ENCODE measurements at regions not wholly inside any gene's neighbourhood (a gene's known extent, or its start where the extent isn't known, plus 50 kb on each side); places are given as distances from the start of the nearest gene placed in this dataset.

DNA sequence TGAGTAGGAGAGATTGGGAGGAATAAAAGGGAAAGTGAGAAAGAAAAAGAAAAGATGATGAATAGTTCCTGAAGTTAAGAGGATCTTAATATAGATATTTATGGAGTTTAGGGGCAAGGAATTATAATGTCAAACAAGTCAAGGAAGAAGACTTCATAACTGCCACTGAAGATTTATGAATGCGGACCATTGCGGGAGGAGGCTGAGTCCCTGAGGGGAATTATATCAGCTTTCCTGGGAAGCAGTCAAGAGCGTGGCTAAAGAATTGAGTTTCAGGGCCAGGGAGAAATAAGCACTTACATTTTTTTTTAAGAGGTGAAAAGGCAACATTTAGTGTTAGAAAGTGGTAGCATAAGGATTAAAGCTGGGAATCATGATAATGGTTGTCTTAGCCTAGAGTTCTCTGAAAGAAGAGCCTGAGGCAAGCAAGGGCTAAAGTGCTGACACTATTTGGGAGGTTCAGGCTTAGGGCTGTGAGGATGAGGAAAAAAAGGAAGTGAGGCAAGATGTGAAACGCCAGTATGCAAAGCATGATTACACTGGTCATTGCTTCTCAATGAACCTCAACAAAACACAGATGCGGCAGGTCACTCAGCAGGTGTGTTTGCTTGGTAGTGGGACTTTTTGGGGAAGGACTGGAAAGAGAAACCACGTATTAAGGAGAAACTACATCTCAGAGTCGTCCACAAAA, 217.1 kb downstream of the SLC4A3 start:
- Histone ChIP-seq H3K36me3 (no peaks in the 10 kb centered on the region), H3K27me3 (no peaks in the 10 kb centered on the region), H3K4me1 (no peaks in the 10 kb centered on the region), H3K9me3 (no peaks in the 10 kb centered on the region), H3K4me3 (no peak overlapping the region), H3K27ac (no peak overlapping the region)
- TF ChIP-seq, protein P1, sequence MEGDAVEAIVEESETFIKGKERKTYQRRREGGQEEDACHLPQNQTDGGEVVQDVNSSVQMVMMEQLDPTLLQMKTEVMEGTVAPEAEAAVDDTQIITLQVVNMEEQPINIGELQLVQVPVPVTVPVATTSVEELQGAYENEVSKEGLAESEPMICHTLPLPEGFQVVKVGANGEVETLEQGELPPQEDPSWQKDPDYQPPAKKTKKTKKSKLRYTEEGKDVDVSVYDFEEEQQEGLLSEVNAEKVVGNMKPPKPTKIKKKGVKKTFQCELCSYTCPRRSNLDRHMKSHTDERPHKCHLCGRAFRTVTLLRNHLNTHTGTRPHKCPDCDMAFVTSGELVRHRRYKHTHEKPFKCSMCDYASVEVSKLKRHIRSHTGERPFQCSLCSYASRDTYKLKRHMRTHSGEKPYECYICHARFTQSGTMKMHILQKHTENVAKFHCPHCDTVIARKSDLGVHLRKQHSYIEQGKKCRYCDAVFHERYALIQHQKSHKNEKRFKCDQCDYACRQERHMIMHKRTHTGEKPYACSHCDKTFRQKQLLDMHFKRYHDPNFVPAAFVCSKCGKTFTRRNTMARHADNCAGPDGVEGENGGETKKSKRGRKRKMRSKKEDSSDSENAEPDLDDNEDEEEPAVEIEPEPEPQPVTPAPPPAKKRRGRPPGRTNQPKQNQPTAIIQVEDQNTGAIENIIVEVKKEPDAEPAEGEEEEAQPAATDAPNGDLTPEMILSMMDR (IDR thresholded peaks at IDR 0.05 in 4 of 5, conservative IDR thresholded peaks at IDR 0.05 in 1 of 5) = no peak
- no peak for TF ChIP-seq POLR2A (IDR thresholded peaks at IDR 0.05)
- ATAC-seq = no peak
- in situ Hi-C loops (cut with MboI; ENCODE audit: low sequenced_read_pairs in 4 of 4) (no loop called here), intact Hi-C loops (cut with DNase I; ENCODE audit: low total_unique reads) (no loop called here)
- no peak for DNase-seq

DNA sequence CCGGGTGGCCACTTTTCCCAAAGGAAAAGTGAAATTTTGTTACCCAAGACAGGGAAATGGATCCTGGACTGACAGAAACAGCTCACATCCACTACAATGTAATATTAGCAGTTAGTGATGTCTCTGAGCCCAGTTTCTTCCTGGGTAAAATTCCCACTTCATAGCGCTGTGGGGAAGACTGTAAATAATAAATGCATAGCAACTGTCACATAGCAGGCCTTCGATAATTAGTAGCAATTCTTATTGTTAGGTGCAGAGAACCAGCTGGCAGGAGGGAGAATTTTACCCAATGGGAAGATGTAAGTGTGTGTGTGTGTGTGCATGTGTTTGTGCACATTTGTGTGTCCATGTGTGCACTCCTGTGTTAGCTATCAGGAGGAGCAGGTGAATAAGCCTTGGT, 221.5 kb downstream of the SLC4A3 start:
- TF ChIP-seq, protein P1 (IDR thresholded peaks at IDR 0.05 in 4 of 5, conservative IDR thresholded peaks at IDR 0.05 in 1 of 5) = no peak
- TF ChIP-seq POLR2A (IDR thresholded peaks at IDR 0.05) = no peak
- ATAC-seq = no peak
- Histone ChIP-seq H3K27me3 (peaks cover 0 to 4% (median 3%) of the 10 kb centered on the region in 3 donors), H3K4me3 (no peak overlapping the region), H3K4me1 (no peaks in the 10 kb centered on the region), H3K9me3 (no peaks in the 10 kb centered on the region), H3K36me3 (no peaks in the 10 kb centered on the region), H3K27ac (no peak overlapping the region)
- intact Hi-C loops (cut with DNase I; ENCODE audit: low total_unique reads) (no loop called here), in situ Hi-C loops (cut with MboI; ENCODE audit: low sequenced_read_pairs in 4 of 4) (no loop called here)
- DNase-seq = no peak

DNA sequence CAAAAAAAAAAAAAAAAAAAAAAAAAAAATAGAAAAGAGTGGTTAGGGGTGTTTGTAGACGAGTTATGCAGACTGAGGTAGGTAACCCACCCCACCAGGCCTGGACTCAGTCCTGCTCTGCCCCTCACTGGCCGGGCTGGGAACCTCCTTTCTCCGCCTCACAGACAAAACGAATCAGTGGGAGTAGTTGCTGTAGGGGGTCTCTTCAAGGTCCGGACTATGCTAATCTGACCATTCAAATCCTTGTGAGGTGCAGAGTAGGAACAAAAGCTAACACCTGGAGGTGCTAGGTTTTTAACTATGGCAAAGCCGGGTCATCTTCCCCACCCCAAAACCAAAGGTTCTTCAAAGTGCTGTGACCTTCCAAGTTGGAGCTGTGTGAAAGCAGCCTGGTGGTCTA, 223.7 kb downstream of the SLC4A3 start:
- Histone ChIP-seq H3K4me1 (no peaks in the 10 kb centered on the region), H3K27ac (no peak overlapping the region), H3K9me3 (no peaks in the 10 kb centered on the region), H3K36me3 (no peaks in the 10 kb centered on the region), H3K4me3 (no peak overlapping the region), H3K27me3 (peaks cover 0 to 4% (median 3%) of the 10 kb centered on the region in 3 donors)
- in situ Hi-C loops (cut with MboI; ENCODE audit: low sequenced_read_pairs in 4 of 4) = no loop called here
- DNase-seq (no peak), ATAC-seq (no peak)
- intact Hi-C loops (cut with DNase I; ENCODE audit: low total_unique reads) = no loop called here
- TF ChIP-seq, protein P1 (IDR thresholded peaks at IDR 0.05 in 4 of 5, conservative IDR thresholded peaks at IDR 0.05 in 1 of 5) = no peak
- no peak for TF ChIP-seq POLR2A (IDR thresholded peaks at IDR 0.05)

DNA sequence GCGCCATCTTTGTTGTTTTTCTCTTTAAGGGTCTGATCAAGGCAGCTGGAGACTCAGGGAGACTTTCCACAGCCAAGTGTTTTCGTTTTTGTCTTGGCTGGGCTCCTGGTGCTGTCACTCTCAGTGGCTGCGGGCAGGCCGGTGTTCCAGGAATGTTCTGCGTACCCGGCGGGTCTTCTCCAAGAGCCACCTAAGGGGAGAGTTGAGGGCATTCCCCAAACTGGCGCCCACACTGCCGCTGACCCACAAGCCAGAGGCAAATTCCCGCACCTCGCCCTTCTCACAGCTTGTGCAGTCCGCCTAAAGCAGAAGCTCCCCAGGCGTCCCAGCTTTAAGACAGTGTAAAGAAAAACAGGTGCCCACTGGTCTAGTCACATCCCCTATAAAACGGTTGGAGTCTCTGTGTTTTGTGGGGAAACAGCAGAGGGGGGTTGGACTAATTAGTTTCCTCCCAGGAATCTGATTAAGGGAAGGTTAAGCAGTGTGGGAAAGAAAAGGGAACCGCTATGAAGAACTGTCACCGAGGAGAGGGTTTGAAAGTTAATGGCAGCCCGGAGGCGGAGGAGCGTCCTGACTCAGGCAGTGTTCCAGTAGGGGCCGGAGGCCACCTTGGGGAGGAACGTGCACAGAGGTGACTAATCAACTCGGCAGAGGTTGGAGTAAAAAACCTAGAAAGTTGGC, 224.5 kb downstream of the SLC4A3 start:
- H3K4me3 ChIP-seq = peak overlapping the region in 3 of 4 donors; percentile 15 to 28 (median 20)
- DNase-seq (no peak), ATAC-seq (no peak)
- in situ Hi-C loops (cut with MboI; ENCODE audit: low sequenced_read_pairs in 4 of 4) = no loop called here
- no peak for TF ChIP-seq POLR2A (IDR thresholded peaks at IDR 0.05)
- TF ChIP-seq, protein P1 (IDR thresholded peaks at IDR 0.05 in 4 of 5, conservative IDR thresholded peaks at IDR 0.05 in 1 of 5) = no peak
- H3K4me1 ChIP-seq = no peaks in the 10 kb centered on the region
- no peaks in the 10 kb centered on the region for H3K36me3 ChIP-seq
- intact Hi-C loops (cut with DNase I; ENCODE audit: low total_unique reads) = no loop called here
- peaks cover 0 to 4% (median 3%) of the 10 kb centered on the region in 3 donors for H3K27me3 ChIP-seq
- H3K9me3 ChIP-seq = no peaks in the 10 kb centered on the region
- no peak overlapping the region for H3K27ac ChIP-seq

All from gastrocnemius medialis (tissue), 4 donors.